Vagina (tissue), 2 donors: ENCODE measurements at regions not wholly inside any gene's neighbourhood (a gene's known extent, or its start where the extent isn't known, plus 50 kb on each side); places are given as distances from the start of the nearest gene placed in this dataset.

ENCODE experiments used
- POLR2A ChIP-seq, 2 donors: fragments of 450-650 bp; IDR thresholded peaks; one replicate each; pipeline ENCODE4 v1.6.1; 2017; ENCODE audit warnings: antibody characterized with exemption in 2 of 2, mild to moderate bottlenecking in 2 of 2, moderate library complexity in 2 of 2
- POLR2AphosphoS5 ChIP-seq, 2 donors: sonication (generic); formaldehyde crosslinking; IDR thresholded peaks; one replicate each; pipeline ENCODE4 v1.9.0; 2017; ENCODE audit warnings: antibody characterized with exemption in 2 of 2, mild to moderate bottlenecking in 2 of 2, low read depth in 1 of 2; ENCODE audit not compliant: insufficient read depth in 1 of 2
- TF ChIP-seq, protein P1 (sequence below), 3 experiments: fragments of 450-650 bp in 2 of 3; fragments of 200-600 bp in 1 of 3; sonication (generic) in 1 of 3; IDR thresholded peaks; one replicate each; pipeline ENCODE4 v1.5.1; 2017 to 2019; ENCODE audit warnings: antibody characterized with exemption in 3 of 3, mild to moderate bottlenecking in 2 of 3, moderate library complexity in 2 of 3

- TF ChIP-seq, protein P1, sequence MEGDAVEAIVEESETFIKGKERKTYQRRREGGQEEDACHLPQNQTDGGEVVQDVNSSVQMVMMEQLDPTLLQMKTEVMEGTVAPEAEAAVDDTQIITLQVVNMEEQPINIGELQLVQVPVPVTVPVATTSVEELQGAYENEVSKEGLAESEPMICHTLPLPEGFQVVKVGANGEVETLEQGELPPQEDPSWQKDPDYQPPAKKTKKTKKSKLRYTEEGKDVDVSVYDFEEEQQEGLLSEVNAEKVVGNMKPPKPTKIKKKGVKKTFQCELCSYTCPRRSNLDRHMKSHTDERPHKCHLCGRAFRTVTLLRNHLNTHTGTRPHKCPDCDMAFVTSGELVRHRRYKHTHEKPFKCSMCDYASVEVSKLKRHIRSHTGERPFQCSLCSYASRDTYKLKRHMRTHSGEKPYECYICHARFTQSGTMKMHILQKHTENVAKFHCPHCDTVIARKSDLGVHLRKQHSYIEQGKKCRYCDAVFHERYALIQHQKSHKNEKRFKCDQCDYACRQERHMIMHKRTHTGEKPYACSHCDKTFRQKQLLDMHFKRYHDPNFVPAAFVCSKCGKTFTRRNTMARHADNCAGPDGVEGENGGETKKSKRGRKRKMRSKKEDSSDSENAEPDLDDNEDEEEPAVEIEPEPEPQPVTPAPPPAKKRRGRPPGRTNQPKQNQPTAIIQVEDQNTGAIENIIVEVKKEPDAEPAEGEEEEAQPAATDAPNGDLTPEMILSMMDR (IDR thresholded peaks at IDR 0.05): no peak
- TF ChIP-seq POLR2AphosphoS5 (IDR thresholded peaks at IDR 0.05; ENCODE audit: insufficient read depth in 1 of 2, low read depth in 1 of 2) (no peak), POLR2A (IDR thresholded peaks at IDR 0.05) (no peak)
These were observed 2095.0 kb upstream of the ACO1 start for GRCh38 chr9:30289435-30289834.
